ENCODE measurements at regions not wholly inside any gene's neighbourhood (a gene's known extent, or its start where the extent isn't known, plus 50 kb on each side); places are given as distances from the start of the nearest gene placed in this dataset.

DNA sequence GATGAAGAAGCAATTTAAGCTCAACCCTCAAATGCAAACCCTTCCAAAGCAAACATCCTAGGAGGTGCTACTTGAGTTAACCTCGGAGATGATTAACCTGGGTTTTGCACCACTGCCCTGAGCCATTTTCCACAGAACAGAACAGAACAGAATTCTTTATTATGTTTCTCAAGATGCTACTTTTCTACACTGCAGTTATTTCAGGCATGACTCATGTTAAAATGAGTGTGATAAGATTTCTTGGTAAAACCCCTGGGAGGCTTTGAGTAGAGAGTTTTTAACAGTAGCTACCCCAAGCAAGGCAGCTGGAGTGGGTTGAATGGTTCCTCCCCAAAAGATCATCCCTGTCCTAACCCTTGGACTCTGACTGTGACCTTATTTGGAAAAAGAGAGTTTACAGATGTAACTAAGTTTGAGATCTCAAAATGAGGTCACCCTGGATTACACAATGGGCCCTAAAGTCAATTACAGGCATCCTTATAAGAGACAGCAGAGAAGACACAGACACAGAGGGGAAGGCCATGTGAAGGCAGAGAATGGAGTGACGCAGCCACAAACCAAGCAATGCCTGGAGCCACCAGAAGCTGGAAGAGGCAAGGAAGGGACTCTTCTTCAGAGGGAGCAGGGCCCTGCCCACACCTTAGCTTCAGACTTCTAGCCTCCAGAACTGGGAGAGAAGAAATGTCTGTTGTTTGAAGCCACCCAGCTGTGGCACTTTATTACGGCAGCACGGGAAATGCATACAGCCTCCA is 153.4 kb downstream of the ETS2 start:
- TF ChIP-seq CTCF (IDR thresholded peaks at IDR 0.05; ENCODE audit: poor library complexity) (no peak), EZH2 (IDR thresholded peaks at IDR 0.05; ENCODE audit: borderline replicate concordance) (no peak), EZH2phosphoT487 (IDR thresholded peaks at IDR 0.05; ENCODE audit: low read depth, severe bottlenecking, unreplicated experiment) (no peak)
- H3K4me1 ChIP-seq (ENCODE audit: insufficient read depth) = peaks cover 57% of the 10 kb centered on the region
- H3K4me3 ChIP-seq = no peak overlapping the region
- peak overlapping the region; percentile 37 for H3K4me2 ChIP-seq
- peak; percentile 71 for DNase-seq (ENCODE audit: low spot score)
- H3K27ac ChIP-seq = peak overlapping the region; percentile 96
- no peaks in the 10 kb centered on the region for H3K9me2 ChIP-seq (replicated peaks; ENCODE audit: insufficient read depth)
- H3K27me3 ChIP-seq = no peaks in the 10 kb centered on the region
- no peaks in the 10 kb centered on the region for H3K36me3 ChIP-seq (replicated peaks; ENCODE audit: insufficient read depth, low read depth)
- no peaks in the 10 kb centered on the region for H3K79me2 ChIP-seq
- H3K9me3 ChIP-seq (ENCODE audit: low read depth) = no peaks in the 10 kb centered on the region
- no peaks in the 10 kb centered on the region for H4K20me1 ChIP-seq (ENCODE audit: insufficient read depth, poor library complexity, severe bottlenecking)
- 53% methylated on average over 4 of the region's 4 CpGs for WGBS (ENCODE audit: low lambda C conversion rate, missing lambda C conversion rate)
- no peak overlapping the region for H2AFZ ChIP-seq

GRCh38 chr21:38958323-38958705 is 152.6 kb downstream of the ETS2 start:
- H3K9me2 ChIP-seq (replicated peaks; ENCODE audit: insufficient read depth) = no peaks in the 10 kb centered on the region
- no peak for DNase-seq (ENCODE audit: low spot score)
- no peaks in the 10 kb centered on the region for H3K36me3 ChIP-seq (replicated peaks; ENCODE audit: insufficient read depth, low read depth)
- H4K20me1 ChIP-seq (ENCODE audit: insufficient read depth, poor library complexity, severe bottlenecking) = no peaks in the 10 kb centered on the region
- no peak overlapping the region for H2AFZ ChIP-seq
- H3K79me2 ChIP-seq = no peaks in the 10 kb centered on the region
- H3K4me2 ChIP-seq = peak overlapping the region; percentile 37
- H3K4me1 ChIP-seq (ENCODE audit: insufficient read depth) = peaks cover 57% of the 10 kb centered on the region
- H3K27ac ChIP-seq = peak overlapping the region; percentile 96
- WGBS (ENCODE audit: low lambda C conversion rate, missing lambda C conversion rate) = 48% methylated on average over 3 of the region's 3 CpGs
- TF ChIP-seq EZH2 (IDR thresholded peaks at IDR 0.05; ENCODE audit: borderline replicate concordance) = no peak
- no peak for TF ChIP-seq CTCF (IDR thresholded peaks at IDR 0.05; ENCODE audit: poor library complexity)
- no peak for TF ChIP-seq EZH2phosphoT487 (IDR thresholded peaks at IDR 0.05; ENCODE audit: low read depth, severe bottlenecking, unreplicated experiment)
- H3K9me3 ChIP-seq (ENCODE audit: low read depth) = no peaks in the 10 kb centered on the region
- H3K4me3 ChIP-seq = no peak overlapping the region
- H3K27me3 ChIP-seq = no peaks in the 10 kb centered on the region

DNA sequence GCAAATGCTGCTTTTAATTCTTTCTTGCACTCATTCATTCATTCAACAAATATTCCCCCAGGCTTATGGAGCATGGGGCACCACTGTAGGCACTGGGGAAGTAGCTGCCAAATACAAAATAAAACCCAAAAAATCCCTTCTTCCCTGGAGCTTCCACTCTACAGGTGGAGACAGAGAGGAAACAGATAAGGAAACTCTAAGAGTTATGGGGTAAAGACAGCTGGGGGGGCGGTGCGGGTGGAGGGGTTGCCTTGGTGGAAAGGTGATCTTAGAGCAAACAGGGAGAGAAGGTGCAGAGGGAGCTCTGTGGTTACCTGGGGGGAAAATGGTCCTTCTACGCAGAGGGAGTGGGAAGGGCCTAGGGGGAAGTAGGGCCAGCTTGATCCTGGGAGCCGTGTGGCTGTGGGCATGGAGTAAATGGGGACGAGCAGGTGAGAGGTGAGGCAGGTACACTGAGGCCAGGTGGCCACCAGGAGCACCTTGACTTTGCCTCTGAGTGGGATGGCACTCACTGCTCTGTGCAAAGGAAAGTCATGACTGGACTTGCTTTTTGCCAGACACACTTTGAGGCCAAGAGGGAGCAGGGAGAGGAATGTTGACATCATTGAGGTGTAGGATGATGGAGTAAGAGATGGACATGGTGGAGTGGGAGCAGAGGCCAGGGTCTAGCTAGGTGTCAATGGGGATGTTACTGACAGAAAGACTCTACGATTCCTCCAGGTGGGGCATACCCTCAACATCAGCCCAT is 152.0 kb downstream of the ETS2 start:
- peaks cover 57% of the 10 kb centered on the region for H3K4me1 ChIP-seq (ENCODE audit: insufficient read depth)
- no peak overlapping the region for H2AFZ ChIP-seq
- H3K36me3 ChIP-seq (replicated peaks; ENCODE audit: insufficient read depth, low read depth) = no peaks in the 10 kb centered on the region
- DNase-seq (ENCODE audit: low spot score) = no peak
- H3K4me2 ChIP-seq = peak overlapping the region; percentile 55
- no peaks in the 10 kb centered on the region for H4K20me1 ChIP-seq (ENCODE audit: insufficient read depth, poor library complexity, severe bottlenecking)
- WGBS (ENCODE audit: low lambda C conversion rate, missing lambda C conversion rate) = 55% methylated on average over 6 of the region's 6 CpGs
- no peaks in the 10 kb centered on the region for H3K27me3 ChIP-seq
- H3K9me2 ChIP-seq (replicated peaks; ENCODE audit: insufficient read depth) = no peaks in the 10 kb centered on the region
- peak overlapping the region; percentile 96 for H3K27ac ChIP-seq
- no peaks in the 10 kb centered on the region for H3K9me3 ChIP-seq (ENCODE audit: low read depth)
- H3K79me2 ChIP-seq = no peaks in the 10 kb centered on the region
- H3K4me3 ChIP-seq = no peak overlapping the region
- TF ChIP-seq CTCF (IDR thresholded peaks at IDR 0.05; ENCODE audit: poor library complexity) = no peak
